Activated naive CD8-positive, alpha-beta T cell treated with anti-CD3 and anti-CD28 coated beads, Interleukin-2, amount 10 ng/mL, durations not matched to agents 7 days and 5 days (primary cell): ENCODE measurements at regions not wholly inside any gene's neighbourhood (a gene's known extent, or its start where the extent isn't known, plus 50 kb on each side); places are given as distances from the start of the nearest gene placed in this dataset.
"Not testable (repeated sequence)": the region's sequence is repeated elsewhere in the genome, so short reads cannot be mapped to it uniquely, and the experiment has no call there.

Experiments used
- ATAC-seq: fragments of 150-1000 bp; cut with Tn5 transposase; one replicate; pipeline ENCODE4 v1.10.0; 2021; ENCODE audit warnings: low read depth, moderate library complexity
- POLR2A ChIA-PET: fragments of 350-600 bp; sonication (Branson Sonifier 250); formaldehyde crosslinking; loops from one replicate; lab custom pipeline; 2021; ENCODE audit warnings: antibody characterized with exemption; lab: Charles Lee
- DNase-seq: peaks from one replicate; pipeline ENCODE4 v3.0.0; 2021
- H3K27ac Mint-ChIP-seq: one replicate; pipeline ENCODE4 v1.8.0; 2022; ENCODE audit warnings: mild to moderate bottlenecking, mixed read lengths
- H3K27me3 Mint-ChIP-seq: one replicate; pipeline ENCODE4 v1.8.0; 2022; ENCODE audit warnings: mild to moderate bottlenecking, moderate library complexity, mixed read lengths
- H3K36me3 Mint-ChIP-seq: one replicate; pipeline ENCODE4 v1.8.0; 2021; ENCODE audit warnings: mild to moderate bottlenecking, mixed read lengths
- H3K4me1 Mint-ChIP-seq: one replicate; pipeline ENCODE4 v1.8.0; 2021; ENCODE audit warnings: mixed read lengths
- H3K4me3 Mint-ChIP-seq: one replicate; pipeline ENCODE4 v1.8.0; 2022; ENCODE audit warnings: mild to moderate bottlenecking, moderate library complexity, mixed read lengths
- H3K9me3 Mint-ChIP-seq: one replicate; pipeline ENCODE4 v1.8.0; 2021; ENCODE audit warnings: mixed read lengths

- DNase-seq, result no peak
- Mint-ChIP-seq H3K9me3 (no peaks in the 10 kb centered on the region), H3K4me3 (no peak overlapping the region), H3K27ac (no peak overlapping the region), H3K27me3 (no peaks in the 10 kb centered on the region), H3K4me1 (no peaks in the 10 kb centered on the region), H3K36me3 (no peaks in the 10 kb centered on the region)
- POLR2A ChIA-PET, result no interaction called here
- no peak for ATAC-seq
These were observed 334.1 kb upstream of the TPK1 start for GRCh38 chr7:145169908-145170307.

GRCh38 chr7:145168879-145169278 is 333.0 kb upstream of the TPK1 start:
- H3K4me3 Mint-ChIP-seq, result no peak overlapping the region
- ATAC-seq, result no peak

GRCh38 chr7:145168427-145168826 is 332.6 kb upstream of the TPK1 start:
- H3K27ac Mint-ChIP-seq, result no peak overlapping the region
- no peaks in the 10 kb centered on the region for H3K27me3 Mint-ChIP-seq
- POLR2A ChIA-PET, result no interaction called here
- H3K9me3 Mint-ChIP-seq, result no peaks in the 10 kb centered on the region
- ATAC-seq, result no peak
- H3K36me3 Mint-ChIP-seq, result no peaks in the 10 kb centered on the region
- no peak for DNase-seq
- H3K4me3 Mint-ChIP-seq, result no peak overlapping the region
- H3K4me1 Mint-ChIP-seq, result no peaks in the 10 kb centered on the region

More at GRCh38 chr7:145168879-145169278, 333.0 kb upstream of the TPK1 start:
- no peak for DNase-seq
- Mint-ChIP-seq H3K27ac (no peak overlapping the region), H3K4me1 (no peaks in the 10 kb centered on the region), H3K9me3 (no peaks in the 10 kb centered on the region), H3K36me3 (no peaks in the 10 kb centered on the region), H3K27me3 (no peaks in the 10 kb centered on the region)
- POLR2A ChIA-PET, result no interaction called here

GRCh38 chr7:145156834-145157233 is 321.0 kb upstream of the TPK1 start:
- H3K9me3 Mint-ChIP-seq, result no peaks in the 10 kb centered on the region
- ATAC-seq (no peak), DNase-seq (no peak)
- H3K27me3 Mint-ChIP-seq, result no peaks in the 10 kb centered on the region
- H3K27ac Mint-ChIP-seq, result no peak overlapping the region
- POLR2A ChIA-PET, result no interaction called here
- H3K4me1 Mint-ChIP-seq, result no peaks in the 10 kb centered on the region
- no peak overlapping the region for H3K4me3 Mint-ChIP-seq
- H3K36me3 Mint-ChIP-seq, result no peaks in the 10 kb centered on the region

GRCh38 chr7:145152589-145152988 is 316.7 kb upstream of the TPK1 start:
- no peak overlapping the region for H3K4me3 Mint-ChIP-seq
- ATAC-seq (no peak), DNase-seq (no peak)
- H3K36me3 Mint-ChIP-seq, result no peaks in the 10 kb centered on the region
- H3K9me3 Mint-ChIP-seq, result no peaks in the 10 kb centered on the region
- POLR2A ChIA-PET, result no interaction called here
- H3K4me1 Mint-ChIP-seq, result no peaks in the 10 kb centered on the region
- H3K27ac Mint-ChIP-seq, result no peak overlapping the region
- no peaks in the 10 kb centered on the region for H3K27me3 Mint-ChIP-seq

GRCh38 chr7:145151676-145152075 is 315.8 kb upstream of the TPK1 start:
- H3K4me3 Mint-ChIP-seq, result no peak overlapping the region
- no peak for ATAC-seq
- POLR2A ChIA-PET, result no interaction called here
- no peaks in the 10 kb centered on the region for H3K27me3 Mint-ChIP-seq
- no peaks in the 10 kb centered on the region for H3K36me3 Mint-ChIP-seq
- no peak for DNase-seq
- H3K4me1 Mint-ChIP-seq, result no peaks in the 10 kb centered on the region
- no peaks in the 10 kb centered on the region for H3K9me3 Mint-ChIP-seq
- H3K27ac Mint-ChIP-seq, result no peak overlapping the region

- ATAC-seq (no peak), DNase-seq (no peak)
- Mint-ChIP-seq H3K4me1 (no peaks in the 10 kb centered on the region), H3K27ac (no peak overlapping the region), H3K4me3 (no peak overlapping the region), H3K36me3 (no peaks in the 10 kb centered on the region), H3K9me3 (no peaks in the 10 kb centered on the region), H3K27me3 (no peaks in the 10 kb centered on the region)
- POLR2A ChIA-PET, result no interaction called here
These were observed 312.0 kb upstream of the TPK1 start for GRCh38 chr7:145147865-145148264.

GRCh38 chr7:145143685-145144084 is 307.8 kb upstream of the TPK1 start:
- Mint-ChIP-seq H3K4me3 (no peak overlapping the region), H3K27me3 (no peaks in the 10 kb centered on the region), H3K9me3 (no peaks in the 10 kb centered on the region), H3K27ac (no peak overlapping the region), H3K36me3 (no peaks in the 10 kb centered on the region), H3K4me1 (no peaks in the 10 kb centered on the region)
- ATAC-seq (no peak), DNase-seq (no peak)
- POLR2A ChIA-PET, result no interaction called here

GRCh38 chr7:145134377-145134776 is 298.5 kb upstream of the TPK1 start:
- no peak for DNase-seq
- Mint-ChIP-seq H3K27ac (no peak overlapping the region), H3K4me1 (no peaks in the 10 kb centered on the region), H3K36me3 (no peaks in the 10 kb centered on the region), H3K9me3 (no peaks in the 10 kb centered on the region), H3K4me3 (no peak overlapping the region), H3K27me3 (no peaks in the 10 kb centered on the region)
- POLR2A ChIA-PET, result no interaction called here
- ATAC-seq, result no peak

- ATAC-seq, result no peak
- no peaks in the 10 kb centered on the region for H3K36me3 Mint-ChIP-seq
- POLR2A ChIA-PET, result no interaction called here
- H3K4me1 Mint-ChIP-seq, result no peaks in the 10 kb centered on the region
- no peaks in the 10 kb centered on the region for H3K27me3 Mint-ChIP-seq
- H3K9me3 Mint-ChIP-seq, result no peaks in the 10 kb centered on the region
- H3K27ac Mint-ChIP-seq, result no peak overlapping the region
- no peak for DNase-seq
- no peak overlapping the region for H3K4me3 Mint-ChIP-seq
These were observed 287.6 kb upstream of the TPK1 start for GRCh38 chr7:145123502-145123901.

GRCh38 chr7:145106001-145106400 is 270.1 kb upstream of the TPK1 start:
- POLR2A ChIA-PET, result no interaction called here
- Mint-ChIP-seq H3K4me1 (no peaks in the 10 kb centered on the region), H3K27me3 (no peaks in the 10 kb centered on the region), H3K27ac (no peak overlapping the region), H3K4me3 (no peak overlapping the region), H3K36me3 (no peaks in the 10 kb centered on the region), H3K9me3 (no peaks in the 10 kb centered on the region)
- DNase-seq (no peak), ATAC-seq (no peak)

GRCh38 chr7:145105561-145105960 is 269.7 kb upstream of the TPK1 start:
- no peak overlapping the region for H3K27ac Mint-ChIP-seq
- DNase-seq (no peak), ATAC-seq (no peak)
- H3K9me3 Mint-ChIP-seq, result no peaks in the 10 kb centered on the region
- POLR2A ChIA-PET, result no interaction called here
- H3K4me3 Mint-ChIP-seq, result no peak overlapping the region
- no peaks in the 10 kb centered on the region for H3K27me3 Mint-ChIP-seq
- no peaks in the 10 kb centered on the region for H3K4me1 Mint-ChIP-seq
- H3K36me3 Mint-ChIP-seq, result no peaks in the 10 kb centered on the region

- POLR2A ChIA-PET, result no interaction called here
- Mint-ChIP-seq H3K4me1 (no peaks in the 10 kb centered on the region), H3K9me3 (no peaks in the 10 kb centered on the region), H3K27ac (no peak overlapping the region), H3K4me3 (no peak overlapping the region), H3K27me3 (no peaks in the 10 kb centered on the region), H3K36me3 (no peaks in the 10 kb centered on the region)
- ATAC-seq, result no peak
- no peak for DNase-seq
These were observed 268.5 kb upstream of the TPK1 start for GRCh38 chr7:145104400-145104799.

- H3K36me3 Mint-ChIP-seq, H3K27me3 Mint-ChIP-seq, ATAC-seq, H3K9me3 Mint-ChIP-seq, H3K4me3 Mint-ChIP-seq, H3K4me1 Mint-ChIP-seq, DNase-seq, H3K27ac Mint-ChIP-seq: not testable (repeated sequence)
- POLR2A ChIA-PET, result interaction anchor here (0.6 kb wide), 1 partner anchor 13 kb away, joined by 3 read pairs; no protein-coding TSS in a partner anchor
These were observed 266.3 kb upstream of the TPK1 start for GRCh38 chr7:145102199-145102598.

GRCh38 chr7:145092766-145093165 is 256.9 kb upstream of the TPK1 start:
- no peak for ATAC-seq
- Mint-ChIP-seq H3K36me3 (no peaks in the 10 kb centered on the region), H3K27me3 (peaks cover 2% of the 10 kb centered on the region), H3K27ac (no peak overlapping the region), H3K9me3 (no peaks in the 10 kb centered on the region), H3K4me1 (no peaks in the 10 kb centered on the region), H3K4me3 (no peak overlapping the region)
- POLR2A ChIA-PET, result no interaction called here
- no peak for DNase-seq
